KG1 (cell line): ENCODE measurements at regions not wholly inside any gene's neighbourhood (a gene's known extent, or its start where the extent isn't known, plus 50 kb on each side); places are given as distances from the start of the nearest gene placed in this dataset.

Source experiments
- DNase-seq: peaks from one replicate; lab custom pipeline; 2025; lab: John Stamatoyannopoulos, UW

DNA sequence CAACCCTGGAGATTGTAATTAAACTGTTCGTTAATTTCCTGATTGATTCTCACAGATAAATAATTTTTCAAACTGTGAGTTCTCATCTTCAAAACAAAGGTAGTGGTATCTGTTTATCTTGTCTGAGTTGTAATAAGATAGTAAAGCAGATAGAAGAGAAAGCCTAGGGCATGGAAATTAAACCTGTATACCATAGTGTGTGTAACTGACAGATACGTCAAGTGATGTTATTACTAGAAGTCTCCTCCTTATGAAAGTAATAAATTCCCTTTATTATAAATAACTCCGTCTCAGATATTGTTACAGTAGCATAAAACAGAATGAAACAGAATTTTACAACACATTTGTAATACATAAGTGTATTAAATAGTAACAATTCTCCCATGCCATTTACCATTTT is 1065.1 kb downstream of the SLITRK1 start:
- DNase-seq, result no peak

DNA sequence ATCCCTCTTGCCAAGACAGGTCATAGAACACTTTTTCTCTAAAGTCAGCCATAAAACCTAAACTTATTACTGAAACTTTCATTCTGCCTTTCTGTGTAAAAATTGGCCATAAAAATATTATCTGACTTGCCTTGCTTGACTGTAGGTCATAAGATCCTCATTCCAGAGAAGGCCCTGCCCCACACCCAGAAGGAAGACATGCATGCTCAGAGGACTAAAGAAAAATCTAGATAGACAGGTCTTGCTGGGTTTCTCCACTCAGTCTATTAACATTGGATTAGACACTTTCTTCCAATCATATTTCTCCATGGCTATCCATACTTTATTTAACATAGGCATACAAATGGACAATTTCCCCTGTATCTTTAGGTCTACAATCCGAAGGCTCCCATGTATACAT is 1066.5 kb downstream of the SLITRK1 start:
- DNase-seq, result no peak

DNA sequence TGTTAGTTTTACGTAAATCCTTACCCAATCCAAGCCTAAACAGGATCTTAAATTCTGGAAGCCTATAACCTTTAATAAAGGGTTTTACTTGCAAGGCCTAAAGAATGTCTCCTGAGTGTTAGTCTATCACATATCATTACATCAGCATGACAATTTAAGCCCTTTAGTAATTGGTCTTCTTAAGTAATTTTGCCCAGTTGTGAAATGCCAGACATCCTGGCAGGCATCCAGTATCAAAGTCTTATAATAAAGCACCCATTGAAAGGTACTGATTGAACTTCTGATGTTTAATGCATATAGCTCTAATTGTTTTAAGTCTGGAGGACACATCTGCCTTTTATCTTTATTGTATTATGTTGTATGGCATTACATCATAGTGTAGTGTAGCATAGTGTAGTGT is 1078.9 kb downstream of the SLITRK1 start:
- DNase-seq, result no peak

DNA sequence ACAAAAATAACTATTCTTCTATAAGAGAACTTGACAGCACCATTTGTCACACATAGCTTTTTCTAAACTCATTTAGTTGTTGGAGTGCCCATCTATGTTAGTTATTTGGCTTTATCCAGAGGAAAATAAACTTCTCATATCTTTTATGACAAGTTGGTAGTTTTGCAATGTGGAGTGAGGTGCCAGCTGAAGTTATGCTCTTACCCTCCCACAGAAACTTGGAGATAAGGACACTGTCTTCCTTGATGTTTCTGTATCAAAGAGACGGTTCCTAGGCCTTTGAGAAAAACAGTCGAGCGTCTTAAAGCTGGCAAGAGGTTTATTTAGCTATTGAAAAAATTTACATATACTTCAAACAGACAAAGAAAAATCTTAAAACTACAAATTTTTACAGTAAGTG is 1079.7 kb downstream of the SLITRK1 start:
- DNase-seq, result no peak

DNA sequence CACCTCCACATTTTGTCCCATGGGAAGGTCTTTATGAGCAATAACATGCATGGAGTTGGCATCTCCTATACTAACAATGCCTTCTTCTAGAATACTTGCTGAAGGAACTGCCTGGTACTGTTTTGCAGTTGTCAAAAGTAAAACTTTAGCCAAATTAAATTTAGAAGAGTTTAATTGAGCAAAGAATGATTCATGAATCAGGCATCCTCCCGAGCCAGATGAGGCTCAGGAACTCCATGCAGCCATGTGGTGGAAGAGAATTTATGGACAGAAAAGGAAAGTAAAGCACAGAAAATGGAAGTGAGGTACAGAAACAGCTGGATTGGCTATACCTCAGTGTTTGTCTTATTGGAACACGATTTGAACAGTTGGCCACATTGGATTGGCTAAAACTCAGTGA is 1081.9 kb downstream of the SLITRK1 start:
- DNase-seq, result no peak

DNA sequence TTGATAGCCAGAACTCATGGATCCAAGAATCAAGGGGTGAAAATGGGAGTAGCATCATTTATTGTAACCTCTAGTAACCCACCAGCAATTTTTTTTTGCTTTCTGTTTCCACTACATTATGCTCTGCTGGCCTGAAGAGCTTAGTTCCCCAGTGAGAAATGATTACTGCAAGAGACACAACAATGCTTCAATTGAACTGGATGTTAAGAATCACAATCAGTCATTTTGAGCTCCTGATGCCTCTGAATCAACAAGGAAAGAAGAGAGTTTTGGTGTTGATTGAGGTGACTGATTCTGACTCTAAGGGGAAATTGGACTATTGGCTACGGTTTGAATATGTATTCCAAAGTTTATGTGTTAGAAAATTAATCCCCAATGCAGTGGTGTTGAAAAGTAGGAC is 1084.4 kb downstream of the SLITRK1 start:
- DNase-seq, result no peak

DNA sequence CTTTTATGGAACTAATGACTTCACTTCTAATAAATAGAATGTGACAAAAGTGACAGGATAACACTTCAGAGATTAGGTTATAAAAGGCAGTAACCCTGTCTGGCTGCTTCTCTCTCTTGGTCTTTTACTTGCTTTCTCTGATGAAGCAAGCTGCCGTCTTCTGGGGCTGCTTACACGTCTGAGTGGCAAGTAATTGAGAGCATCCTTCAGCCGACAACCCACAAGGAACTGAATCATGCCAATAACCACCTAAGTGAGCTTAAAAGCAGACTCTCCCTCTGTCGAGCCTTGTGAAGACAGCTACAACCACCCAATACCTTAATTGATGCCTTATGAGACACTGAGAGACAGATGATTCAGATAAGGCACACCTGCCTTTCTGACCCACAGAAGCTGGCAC is 1091.2 kb downstream of the SLITRK1 start:
- DNase-seq, result no peak

DNA sequence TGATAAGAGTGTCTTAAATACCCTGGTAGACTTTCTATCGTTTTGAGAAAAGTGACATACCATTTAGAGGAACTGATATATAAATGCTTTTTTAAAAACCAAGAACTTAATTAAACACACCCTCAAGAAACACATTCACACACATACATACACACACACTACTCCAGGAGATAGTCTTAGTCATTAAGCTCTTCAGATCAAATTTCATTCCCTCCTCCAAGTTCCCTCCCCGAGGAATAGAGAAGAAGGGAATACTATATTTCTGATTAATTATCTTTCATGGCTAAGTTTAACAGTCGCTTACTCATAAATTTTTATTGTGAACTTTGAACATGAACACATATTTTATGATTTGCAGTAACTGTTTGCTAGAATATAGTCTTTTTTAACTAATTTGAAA is 1109.5 kb downstream of the SLITRK1 start:
- no peak for DNase-seq

DNA sequence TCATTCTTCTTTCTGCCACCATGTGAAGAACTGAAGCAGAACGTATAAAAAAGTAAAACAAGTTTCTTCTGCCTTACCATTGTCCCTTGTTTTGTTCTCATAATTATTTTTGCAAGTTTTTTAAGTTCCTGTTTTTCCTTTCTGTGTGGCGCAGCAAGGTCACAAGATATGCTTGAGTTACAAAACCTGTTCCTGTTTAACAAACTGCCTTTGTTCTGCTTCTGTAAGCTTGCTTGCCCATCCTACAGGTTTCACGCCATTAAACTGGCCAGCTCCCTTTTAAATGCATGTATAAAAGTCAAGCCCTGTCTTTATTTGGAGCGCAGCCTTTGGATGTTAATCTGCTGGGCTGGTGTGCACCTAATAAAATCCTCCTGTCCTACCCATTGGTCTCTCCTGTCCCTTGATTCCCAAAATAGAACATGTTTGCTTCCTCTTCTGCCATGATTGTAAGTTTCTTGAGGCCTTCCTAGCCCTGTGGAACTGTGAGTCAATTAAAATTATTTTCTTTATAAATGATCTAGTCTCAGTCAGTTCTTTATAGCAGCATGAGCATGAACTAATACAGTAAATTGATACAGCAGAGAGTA is 1115.4 kb downstream of the SLITRK1 start:
- DNase-seq, result no peak

DNA sequence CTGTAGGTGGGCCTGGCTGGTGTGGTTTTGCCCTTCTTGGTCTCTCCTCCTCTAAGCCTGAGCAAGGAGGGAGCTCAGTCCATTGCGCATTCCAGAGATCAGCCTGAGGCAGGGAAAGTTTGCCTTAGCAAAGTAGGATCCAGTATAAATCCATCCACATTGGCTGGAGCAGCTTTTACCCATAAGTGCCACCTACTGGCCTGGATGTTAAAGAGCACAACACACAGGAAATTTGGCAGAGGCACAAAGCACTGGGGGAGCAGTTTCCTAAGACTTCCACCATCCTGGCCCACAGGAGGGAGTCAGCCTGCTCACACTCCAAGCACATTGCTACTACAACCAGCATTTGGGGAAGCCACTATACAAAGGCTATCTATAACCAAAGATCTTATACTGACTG is 1124.2 kb downstream of the SLITRK1 start:
- DNase-seq, result no peak

DNA sequence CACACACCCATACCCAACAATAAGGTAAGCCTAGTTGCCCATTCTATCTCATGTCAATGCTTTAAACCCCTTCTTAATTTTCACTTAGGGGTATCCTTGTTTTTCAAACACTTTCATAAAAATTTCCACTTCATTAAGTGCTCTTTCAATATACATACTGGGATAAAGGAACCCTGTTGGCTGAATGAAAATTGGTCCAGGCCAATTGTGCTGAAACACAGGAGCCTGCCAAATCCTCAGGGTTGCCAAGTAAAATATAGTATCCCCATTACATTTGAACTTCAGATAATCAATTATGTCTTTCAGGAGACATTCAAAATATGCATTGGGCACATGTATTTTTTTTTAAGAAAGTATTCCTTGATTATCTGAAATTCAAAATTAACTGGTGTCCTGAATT is 1131.1 kb downstream of the SLITRK1 start:
- DNase-seq, result no peak

DNA sequence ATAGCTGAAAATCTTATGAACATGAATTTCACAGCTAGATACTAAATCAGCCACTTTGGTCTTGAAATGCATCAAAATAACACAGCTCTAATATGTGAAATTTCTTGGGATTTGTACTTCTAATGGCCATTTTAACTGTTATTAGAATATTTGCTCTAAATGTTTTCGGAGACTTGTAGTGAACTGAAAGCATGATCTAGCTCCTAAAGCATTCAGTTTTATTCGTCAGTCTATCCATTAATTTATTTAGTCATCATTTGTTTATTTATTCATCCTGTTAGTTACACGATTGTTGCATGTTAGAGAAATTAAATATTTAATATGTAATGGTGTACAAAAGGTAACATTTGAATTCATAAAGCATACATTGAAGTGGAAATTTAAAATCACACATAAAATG is 1132.7 kb downstream of the SLITRK1 start:
- no peak for DNase-seq

DNA sequence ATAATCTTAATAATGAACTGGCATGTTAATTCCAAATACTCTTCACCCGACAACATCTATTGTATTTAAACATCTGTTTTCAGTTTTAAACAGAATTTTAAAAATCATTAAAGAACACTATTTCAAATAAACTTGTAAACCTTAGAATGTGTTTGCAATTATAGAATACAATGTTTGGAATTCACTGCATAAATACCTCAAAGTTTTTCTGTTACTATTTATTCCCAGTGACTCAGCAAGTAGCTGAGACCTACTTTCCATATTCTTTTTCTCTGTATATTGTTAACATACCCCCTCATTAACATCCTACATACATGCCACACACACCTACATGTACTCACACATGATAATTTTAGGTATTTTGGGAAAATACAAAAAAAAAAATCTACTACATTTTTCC is 1134.3 kb downstream of the SLITRK1 start:
- DNase-seq, result no peak

DNA sequence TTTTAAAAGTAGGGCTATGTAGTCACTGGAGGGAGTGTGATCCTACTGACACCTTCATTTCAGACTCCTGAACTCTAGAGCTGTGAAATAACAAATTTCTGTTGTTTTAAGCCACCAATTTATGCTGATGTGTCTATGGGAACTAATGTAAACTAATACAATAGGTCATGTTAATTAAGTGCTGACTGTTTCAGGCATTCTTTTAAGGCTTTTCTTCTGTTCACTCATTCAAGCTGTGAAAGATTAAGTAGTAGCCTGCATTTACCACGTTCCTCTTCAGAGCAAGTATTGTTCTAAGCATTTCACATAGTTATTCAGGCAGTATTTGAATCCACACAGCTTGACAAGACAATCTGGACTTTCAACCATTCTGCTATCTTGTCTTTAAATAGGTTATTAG is 1135.0 kb downstream of the SLITRK1 start:
- DNase-seq, result no peak

DNA sequence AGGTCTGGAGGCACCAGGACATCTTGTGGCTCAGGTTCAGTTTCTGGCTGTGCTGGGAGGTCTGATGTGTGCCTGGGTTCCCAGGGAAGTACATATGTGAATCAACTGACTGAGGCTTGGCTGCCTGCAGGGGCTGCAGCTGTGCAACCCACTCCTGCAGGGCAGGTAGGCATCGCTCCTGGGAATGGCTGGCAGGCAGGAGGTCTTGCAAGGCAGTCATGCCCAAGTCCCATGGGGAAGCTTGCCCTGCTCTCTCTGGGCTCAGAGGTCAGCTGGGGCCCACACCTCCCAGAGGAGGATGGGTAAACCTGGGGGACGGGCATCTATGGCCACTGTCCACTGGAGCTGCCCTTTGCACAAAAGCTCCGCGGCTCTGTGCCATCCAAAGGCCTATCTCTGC is 1141.8 kb downstream of the SLITRK1 start:
- DNase-seq, result no peak

DNA sequence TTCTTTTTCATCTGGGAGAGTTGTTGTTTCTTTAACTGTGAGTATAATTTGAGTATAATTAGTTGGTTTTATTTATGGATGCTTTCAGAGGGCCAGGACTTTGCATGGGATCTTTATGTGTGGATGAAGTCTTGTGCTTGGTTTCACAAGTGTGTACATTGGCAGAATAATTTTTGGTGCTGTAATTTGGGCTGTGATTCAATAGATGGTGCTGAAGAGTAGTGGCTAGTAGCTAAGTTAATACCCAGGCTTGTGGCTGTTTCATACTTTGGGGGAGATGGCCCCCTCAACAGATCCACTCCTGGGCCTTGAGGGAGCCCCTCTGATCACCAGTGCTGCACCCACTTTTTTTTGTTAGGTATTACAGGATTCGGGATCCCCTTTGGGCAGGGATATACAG is 1142.4 kb downstream of the SLITRK1 start:
- DNase-seq, result no peak

DNA sequence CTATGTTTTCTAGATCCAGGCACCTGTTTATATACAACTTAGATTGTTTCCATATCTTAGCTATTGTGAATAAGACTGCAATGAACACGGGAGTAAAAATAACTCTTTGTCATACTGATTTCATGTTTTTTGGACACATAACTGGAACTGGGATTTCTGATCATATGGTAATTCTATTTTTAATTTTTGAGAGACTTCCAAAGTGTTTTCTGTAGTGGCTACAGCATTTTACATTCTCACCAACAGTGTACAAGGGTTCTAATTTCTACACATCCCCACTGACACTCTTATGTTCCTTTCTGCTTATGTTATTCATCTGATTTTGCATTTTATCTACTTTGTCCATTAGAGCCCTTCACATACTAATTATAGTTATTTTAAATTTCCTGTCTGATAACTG is 1152.9 kb downstream of the SLITRK1 start:
- no peak for DNase-seq

DNA sequence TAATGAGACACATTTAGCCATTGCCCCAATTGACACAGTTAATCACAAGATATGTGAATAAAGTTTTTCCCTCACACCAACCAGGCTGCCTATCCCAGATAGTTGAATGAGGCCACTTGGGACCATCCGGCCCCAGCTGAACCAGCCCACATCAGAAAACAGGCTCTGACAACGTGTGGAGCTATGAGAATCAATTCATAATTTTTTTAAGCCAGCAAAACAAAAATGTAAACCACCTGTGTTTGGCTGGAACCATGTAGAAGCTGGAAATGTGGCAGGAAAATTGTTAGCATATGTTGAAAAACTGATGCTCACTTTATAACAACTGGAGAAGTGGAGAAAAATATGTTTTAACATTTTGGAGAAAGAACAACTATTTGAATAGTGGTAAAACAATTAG is 1161.3 kb downstream of the SLITRK1 start:
- no peak for DNase-seq

DNA sequence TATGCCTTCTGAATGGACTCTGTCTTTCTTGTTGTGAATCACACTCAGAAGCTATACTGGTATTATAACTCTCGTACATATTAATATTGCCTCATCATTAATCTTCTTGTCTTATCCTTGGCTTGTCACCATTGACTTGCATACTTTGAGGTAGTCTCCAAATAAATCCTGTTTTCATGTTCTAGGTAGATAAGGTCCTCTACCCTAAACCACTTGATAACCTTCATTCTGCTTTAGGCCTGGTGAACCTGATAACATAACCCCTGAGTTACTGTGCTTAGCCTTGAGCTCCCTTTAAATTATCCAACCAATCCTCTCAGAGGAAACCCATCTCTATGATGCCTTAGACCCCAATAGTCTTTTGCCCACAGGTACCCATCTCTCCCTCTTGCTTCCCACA is 1162.3 kb downstream of the SLITRK1 start:
- no peak for DNase-seq

DNA sequence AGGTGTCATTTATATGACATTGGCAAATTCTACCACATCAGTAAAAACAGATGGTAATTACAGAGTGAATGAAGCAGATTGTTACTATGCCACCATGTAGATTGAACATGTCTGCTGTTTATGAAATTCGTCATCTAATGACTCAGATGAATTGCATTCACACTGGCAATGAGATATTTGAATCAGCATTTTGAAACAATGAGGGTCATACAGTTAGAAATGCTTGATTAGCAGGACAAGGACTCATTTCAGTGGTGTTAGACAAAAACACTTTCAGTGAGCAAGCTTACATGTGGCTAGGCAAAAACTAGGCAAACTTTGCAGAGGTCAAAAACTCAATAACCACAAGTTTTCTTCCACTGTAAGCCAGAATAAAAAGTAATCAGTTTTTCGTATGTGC is 1165.0 kb downstream of the SLITRK1 start:
- no peak for DNase-seq

DNA sequence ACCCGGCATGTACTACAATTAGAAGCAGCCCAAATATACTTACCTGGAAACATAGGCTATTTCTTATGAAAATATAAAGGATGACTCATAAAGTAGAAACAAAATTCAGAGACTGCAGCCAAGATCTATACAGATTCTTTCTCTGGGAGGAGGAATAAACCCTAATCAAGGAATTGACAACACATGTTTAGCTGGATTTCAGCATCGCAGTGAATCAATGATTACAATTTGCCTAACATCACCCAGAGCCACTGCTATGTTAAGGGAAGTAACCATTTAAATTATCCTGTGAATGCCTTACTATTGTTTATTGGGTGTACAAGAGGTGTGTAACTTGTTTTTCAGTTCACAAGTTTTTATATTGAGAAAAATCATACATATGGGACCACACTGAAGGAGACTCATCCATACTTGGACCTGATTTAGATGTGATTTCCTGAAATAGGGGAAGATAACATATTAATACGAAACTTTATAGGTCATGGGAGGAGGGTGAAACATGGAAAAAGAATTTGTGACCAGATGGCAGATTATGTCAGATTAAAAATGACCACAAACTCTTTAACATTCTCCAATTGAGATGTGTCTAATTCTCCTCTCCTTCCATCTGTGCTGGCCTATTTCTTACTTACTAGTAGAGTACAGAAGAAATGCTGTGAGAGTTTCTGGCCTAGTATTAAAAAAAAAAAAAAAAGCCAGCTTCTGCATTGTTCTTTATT is 1168.4 kb downstream of the SLITRK1 start:
- DNase-seq, result no peak

DNA sequence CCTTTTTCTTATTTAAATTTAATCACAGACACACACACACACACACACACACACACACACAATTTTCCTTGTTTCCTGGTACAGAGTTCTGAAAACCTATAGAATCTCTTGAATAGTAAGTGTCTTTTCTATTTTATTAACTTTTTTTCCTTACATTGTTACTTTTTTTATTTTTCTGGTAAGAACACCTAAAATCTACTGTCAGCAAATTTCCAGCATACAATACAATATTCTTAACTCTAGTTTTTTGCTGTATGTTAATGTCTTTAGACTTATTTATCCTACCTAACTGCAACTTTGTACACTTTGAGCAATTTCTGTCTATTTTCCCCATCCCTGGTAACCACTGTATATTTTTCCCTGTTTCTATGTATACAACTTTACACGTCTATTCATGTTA is 1179.8 kb downstream of the SLITRK1 start:
- DNase-seq, result no peak

DNA sequence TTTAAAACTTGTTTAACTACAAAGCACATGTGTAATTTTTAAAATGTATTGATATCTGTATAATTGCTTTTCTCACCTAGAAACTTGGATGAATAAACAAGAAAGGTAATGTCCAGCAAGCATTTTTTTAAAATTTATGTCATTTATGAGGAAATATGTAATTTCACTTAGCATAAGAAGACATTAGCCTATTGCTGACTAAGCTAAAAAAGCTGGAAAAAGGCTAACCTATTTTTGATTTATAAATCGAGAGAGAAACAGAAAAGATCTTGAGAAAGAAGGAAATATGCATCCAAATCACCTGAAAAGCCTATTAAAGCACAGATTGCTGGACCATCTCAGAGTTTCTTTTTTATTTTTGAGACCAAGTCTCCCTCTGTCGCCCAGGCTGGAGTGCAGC is 1181.3 kb downstream of the SLITRK1 start:
- DNase-seq, result no peak

DNA sequence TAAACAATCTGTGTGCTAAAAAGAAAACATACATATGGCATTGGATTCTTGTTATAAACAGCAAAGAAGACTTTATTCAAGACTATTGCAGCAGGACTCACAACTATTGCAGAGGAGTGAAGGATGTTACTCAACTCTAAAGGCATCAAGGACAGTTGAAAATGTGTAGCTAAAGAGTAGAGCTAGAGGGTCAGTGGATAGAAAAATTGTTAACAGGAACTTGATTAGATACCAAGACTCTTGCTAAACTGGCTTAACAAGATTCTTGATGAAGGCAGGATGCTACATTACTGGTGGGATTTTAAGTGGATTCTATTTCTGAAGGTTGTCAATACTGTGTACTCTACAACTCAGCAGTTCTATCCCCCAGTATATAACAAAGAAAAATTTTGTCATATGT is 1183.3 kb downstream of the SLITRK1 start:
- no peak for DNase-seq
